OCI-LY1 (cell line): ENCODE measurements at regions not wholly inside any gene's neighbourhood (a gene's known extent, or its start where the extent isn't known, plus 50 kb on each side); places are given as distances from the start of the nearest gene placed in this dataset.

Source experiments
- H2AFZ ChIP-seq: fragments of 200-600 bp; sonication (generic), shearing (Covaris generic); 2 replicates; pipeline ENCODE4 v1.6.0; 2014; ENCODE audit warnings: antibody characterized with exemption, mild to moderate bottlenecking, low read length
- H3F3A ChIP-seq: fragments of 200-600 bp; sonication (generic), shearing (Covaris generic); 2 replicates; pipeline ENCODE4 v1.6.0; 2014; ENCODE audit warnings: mild to moderate bottlenecking, antibody characterized with exemption, low read length, moderate library complexity; ENCODE audit not compliant: insufficient read depth
- H3K27ac ChIP-seq: fragments of 200-600 bp; sonication (generic); 2 replicates; pipeline ENCODE4 v1.5.1; 2014; ENCODE audit warnings: low read length, mixed run types, mild to moderate bottlenecking, low read depth; ENCODE audit not compliant: poor library complexity, severe bottlenecking
- H3K27me3 ChIP-seq: fragments of 200-600 bp; sonication (generic); 2 replicates; pipeline ENCODE4 v1.6.0; 2014; ENCODE audit warnings: antibody characterized with exemption, mild to moderate bottlenecking, low read length, moderate library complexity; ENCODE audit not compliant: insufficient read depth
- H3K36me3 ChIP-seq: fragments of 200-600 bp; sonication (generic); 2 replicates; pipeline ENCODE4 v1.6.1; 2014; ENCODE audit warnings: mild to moderate bottlenecking, antibody characterized with exemption, low read length, moderate library complexity, mixed read lengths; ENCODE audit not compliant: insufficient read depth
- H3K4me1 ChIP-seq: fragments of 200-600 bp; sonication (generic); 2 replicates; pipeline ENCODE4 v1.5.1; 2014; ENCODE audit warnings: mild to moderate bottlenecking, low read length, moderate library complexity; ENCODE audit not compliant: insufficient read depth, severe bottlenecking
- H3K4me2 ChIP-seq: fragments of 200-600 bp; sonication (generic), shearing (Covaris generic); 2 replicates; pipeline ENCODE4 v1.6.1; 2014; ENCODE audit warnings: low read length
- H3K4me3 ChIP-seq: fragments of 200-600 bp; sonication (generic); 2 replicates; pipeline ENCODE4 v1.5.1; 2014; ENCODE audit warnings: low read length, low read depth, mild to moderate bottlenecking, mixed read lengths; ENCODE audit not compliant: poor library complexity, severe bottlenecking
- H3K79me2 ChIP-seq: fragments of 200-600 bp; shearing (Covaris generic); 2 replicates; pipeline ENCODE4 v1.6.1; 2016; ENCODE audit warnings: mixed run types, low read length, mixed read lengths; ENCODE audit not compliant: insufficient read depth
- H3K9ac ChIP-seq: fragments of 200-600 bp; sonication (generic), shearing (Covaris generic); 2 replicates; pipeline ENCODE4 v1.6.1; 2014; ENCODE audit warnings: mild to moderate bottlenecking, low read length, mixed read lengths
- H3K9me2 ChIP-seq: fragments of 200-600 bp; sonication (generic), shearing (Covaris generic); 2 replicates; pipeline ENCODE4 v1.6.1; 2014; ENCODE audit warnings: low read depth, mild to moderate bottlenecking, low read length, mixed read lengths
- H3K9me3 ChIP-seq: fragments of 200-600 bp; shearing (Covaris generic); 2 replicates; pipeline ENCODE4 v1.6.1; 2014; ENCODE audit warnings: low read length, mixed read lengths
- H4K20me1 ChIP-seq: fragments of 200-600 bp; sonication (generic), shearing (Covaris generic); 2 replicates; pipeline ENCODE4 v1.6.0; 2016; ENCODE audit warnings: mild to moderate bottlenecking, low read length; ENCODE audit not compliant: insufficient read depth
- EZH2 ChIP-seq: fragments of 200-600 bp; sonication (generic), shearing (Covaris generic); IDR thresholded peaks from 2 replicates; pipeline ENCODE4 v1.8.0; 2017; ENCODE audit warnings: borderline replicate concordance, mixed run types, mild to moderate bottlenecking, antibody characterized with exemption, low read length, moderate library complexity, mixed read lengths
- TF ChIP-seq, protein P1 (sequence below): fragments of 200-600 bp; sonication (generic), shearing (Covaris generic); IDR thresholded peaks from 2 replicates; pipeline ENCODE4 v1.5.1; 2017; ENCODE audit warnings: mild to moderate bottlenecking, antibody characterized with exemption, low read length, moderate library complexity, mixed read lengths

DNA sequence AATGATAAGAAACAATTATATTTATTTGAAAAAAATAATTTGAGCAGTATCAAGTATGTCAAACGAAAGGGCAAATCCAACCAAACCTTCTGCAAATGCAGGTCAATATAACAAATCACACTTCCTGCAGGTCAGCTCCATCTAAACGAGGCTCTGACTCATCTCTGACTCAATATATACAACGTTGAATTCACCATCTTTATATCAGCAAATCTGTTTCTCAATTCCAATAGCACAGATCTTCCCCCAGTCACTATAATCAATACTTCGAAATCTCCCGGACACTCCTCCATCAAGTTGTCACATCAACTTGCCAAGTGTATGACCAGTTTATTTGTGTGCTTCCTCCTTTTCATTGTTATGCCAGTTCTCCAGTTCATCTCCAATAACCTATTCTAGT is 388.9 kb downstream of the ZEB2 start:
- Histone ChIP-seq H3K79me2 (no peaks in the 10 kb centered on the region), H3K27ac (no peak overlapping the region), H3K9me2 (no peaks in the 10 kb centered on the region), H3K4me1 (peaks cover 9% of the 10 kb centered on the region), H3K9ac (no peak overlapping the region), H3K4me2 (no peak overlapping the region), H3F3A (0 out of 2 replicates have a peak, but pooled peaks cover 2% of the 10 kb centered on the region), H2AFZ (no peak overlapping the region), H3K4me3 (no peak overlapping the region), H3K9me3 (no peaks in the 10 kb centered on the region), H3K36me3 (no peaks in the 10 kb centered on the region; the same call in 1 of the 2 replicates), H4K20me1 (no peaks in the 10 kb centered on the region), H3K27me3 (no peaks in the 10 kb centered on the region)
- TF ChIP-seq, protein P1, sequence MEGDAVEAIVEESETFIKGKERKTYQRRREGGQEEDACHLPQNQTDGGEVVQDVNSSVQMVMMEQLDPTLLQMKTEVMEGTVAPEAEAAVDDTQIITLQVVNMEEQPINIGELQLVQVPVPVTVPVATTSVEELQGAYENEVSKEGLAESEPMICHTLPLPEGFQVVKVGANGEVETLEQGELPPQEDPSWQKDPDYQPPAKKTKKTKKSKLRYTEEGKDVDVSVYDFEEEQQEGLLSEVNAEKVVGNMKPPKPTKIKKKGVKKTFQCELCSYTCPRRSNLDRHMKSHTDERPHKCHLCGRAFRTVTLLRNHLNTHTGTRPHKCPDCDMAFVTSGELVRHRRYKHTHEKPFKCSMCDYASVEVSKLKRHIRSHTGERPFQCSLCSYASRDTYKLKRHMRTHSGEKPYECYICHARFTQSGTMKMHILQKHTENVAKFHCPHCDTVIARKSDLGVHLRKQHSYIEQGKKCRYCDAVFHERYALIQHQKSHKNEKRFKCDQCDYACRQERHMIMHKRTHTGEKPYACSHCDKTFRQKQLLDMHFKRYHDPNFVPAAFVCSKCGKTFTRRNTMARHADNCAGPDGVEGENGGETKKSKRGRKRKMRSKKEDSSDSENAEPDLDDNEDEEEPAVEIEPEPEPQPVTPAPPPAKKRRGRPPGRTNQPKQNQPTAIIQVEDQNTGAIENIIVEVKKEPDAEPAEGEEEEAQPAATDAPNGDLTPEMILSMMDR, result no peak
- no peak for TF ChIP-seq EZH2

DNA sequence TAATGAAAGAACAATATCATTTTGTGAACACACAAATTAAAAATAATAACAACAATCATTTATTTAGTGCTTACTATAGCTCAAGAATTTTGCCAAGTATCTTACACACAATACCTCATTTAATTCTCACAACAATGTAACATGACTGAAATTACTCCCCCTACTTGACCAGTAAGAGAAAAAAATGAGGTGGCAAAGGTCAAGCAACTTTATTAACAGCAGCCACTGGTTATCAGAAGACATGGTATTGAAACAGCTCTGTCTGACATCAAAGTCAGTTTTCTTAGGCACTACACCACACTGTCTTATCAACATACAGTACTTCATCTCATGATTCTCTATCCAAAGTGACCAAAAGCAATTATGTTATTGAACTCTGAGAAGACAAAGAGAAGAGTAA is 389.4 kb downstream of the ZEB2 start:
- Histone ChIP-seq H3K79me2 (no peaks in the 10 kb centered on the region), H3K4me3 (no peak overlapping the region), H3K27ac (no peak overlapping the region), H3F3A (0 out of 2 replicates have a peak, but pooled peaks cover 2% of the 10 kb centered on the region), H3K36me3 (peaks cover 2% of the 10 kb centered on the region; the same call in 1 of the 2 replicates), H3K9me3 (no peaks in the 10 kb centered on the region), H3K9me2 (no peaks in the 10 kb centered on the region), H3K27me3 (no peaks in the 10 kb centered on the region), H3K4me1 (peaks cover 9% of the 10 kb centered on the region), H3K4me2 (no peak overlapping the region), H3K9ac (no peak overlapping the region), H2AFZ (no peak overlapping the region), H4K20me1 (no peaks in the 10 kb centered on the region)
- TF ChIP-seq EZH2, result no peak
- TF ChIP-seq, protein P1, result no peak

DNA sequence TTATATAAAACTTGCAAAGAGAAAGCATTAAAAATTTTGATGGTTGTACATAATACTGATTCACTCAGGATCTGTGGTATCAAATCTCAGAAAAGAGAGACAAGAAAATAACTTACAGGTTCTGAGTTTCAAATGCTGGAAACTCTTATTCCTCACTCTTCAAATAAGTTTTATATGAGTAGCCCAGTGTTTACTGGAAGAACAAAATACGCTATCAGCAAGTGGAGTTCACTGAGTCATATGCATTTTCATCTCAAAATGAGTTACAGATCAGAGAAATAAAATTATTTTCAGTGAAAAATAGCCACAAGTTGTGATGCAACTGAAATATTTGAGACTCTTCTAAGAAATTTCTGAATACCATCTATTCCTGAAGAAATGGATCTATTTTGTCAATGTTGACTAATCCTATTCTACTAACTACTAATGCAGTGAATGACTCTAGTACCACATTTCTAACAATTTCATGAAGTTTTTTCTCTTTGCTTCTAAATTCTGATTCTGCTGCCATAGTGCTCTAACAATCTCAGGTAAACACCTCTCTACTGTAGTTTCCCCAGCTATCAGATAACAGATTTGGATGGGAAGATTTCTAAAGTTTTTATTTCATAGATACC is 391.7 kb downstream of the ZEB2 start:
- TF ChIP-seq EZH2, result no peak
- H3F3A ChIP-seq, result no peaks in the 10 kb centered on the region
- peaks cover 11% of the 10 kb centered on the region; the same call in 1 of the 2 replicates for H3K36me3 ChIP-seq

DNA sequence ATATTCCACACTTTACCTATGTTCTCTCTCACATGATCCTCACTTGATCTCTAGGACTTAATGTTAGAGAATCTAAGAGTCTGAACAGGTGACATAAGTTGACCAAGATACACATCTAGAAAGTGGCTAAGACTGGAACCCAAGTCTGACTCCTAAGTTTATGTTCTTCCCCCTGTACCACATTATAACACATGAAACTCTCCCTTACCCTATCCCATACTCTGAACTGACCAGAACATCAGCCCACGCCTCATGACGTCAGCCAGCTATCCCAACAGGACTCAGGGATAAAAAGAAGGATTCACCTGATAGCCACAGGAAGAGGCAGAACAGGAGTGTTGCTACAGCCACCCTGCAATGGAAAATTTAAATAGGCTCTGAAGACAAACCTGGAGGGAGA is 392.2 kb downstream of the ZEB2 start:
- Histone ChIP-seq H3K9ac (no peak overlapping the region), H3K4me1 (no peaks in the 10 kb centered on the region), H3K27ac (no peak overlapping the region), H3F3A (no peaks in the 10 kb centered on the region), H3K9me2 (no peaks in the 10 kb centered on the region), H3K79me2 (no peaks in the 10 kb centered on the region), H3K27me3 (no peaks in the 10 kb centered on the region), H3K4me3 (no peak overlapping the region), H3K36me3 (peaks cover 11% of the 10 kb centered on the region; the same call in 1 of the 2 replicates), H3K9me3 (no peaks in the 10 kb centered on the region), H3K4me2 (no peak overlapping the region), H2AFZ (no peak overlapping the region), H4K20me1 (no peaks in the 10 kb centered on the region)
- TF ChIP-seq, protein P1, result no peak
- TF ChIP-seq EZH2, result no peak

More for the DNA sequence above, 391.7 kb downstream of the ZEB2 start:
- Histone ChIP-seq H3K4me3 (no peak overlapping the region), H3K4me1 (no peaks in the 10 kb centered on the region), H3K27ac (no peak overlapping the region), H3K9me3 (no peaks in the 10 kb centered on the region), H2AFZ (no peak overlapping the region), H4K20me1 (no peaks in the 10 kb centered on the region), H3K4me2 (no peak overlapping the region), H3K79me2 (no peaks in the 10 kb centered on the region), H3K9ac (no peak overlapping the region), H3K27me3 (no peaks in the 10 kb centered on the region), H3K9me2 (no peaks in the 10 kb centered on the region)
